Trophoblast cell (in vitro differentiated cells and primary cell): ENCODE measurements at regions not wholly inside any gene's neighbourhood (a gene's known extent, or its start where the extent isn't known, plus 50 kb on each side); places are given as distances from the start of the nearest gene placed in this dataset.

Source experiments
- DNase-seq, 2 donors: peaks; one replicate each; pipeline ENCODE4 v3.0.0-alpha.2; 2016
- H2AFZ ChIP-seq: 2 replicates; pipeline ENCODE4 v1.6.1; 2013; ENCODE audit warnings: low read length, moderate library complexity, mild to moderate bottlenecking; ENCODE audit not compliant: insufficient read depth, poor library complexity
- H2AK5ac ChIP-seq: 2 replicates; pipeline ENCODE4 v1.6.1; 2013; ENCODE audit warnings: mild to moderate bottlenecking, low read length
- H2BK120ac ChIP-seq: 2 replicates; pipeline ENCODE4 v1.6.1; 2013; ENCODE audit warnings: low read length, mild to moderate bottlenecking, moderate library complexity; ENCODE audit not compliant: insufficient read depth, poor library complexity
- H2BK12ac ChIP-seq: 2 replicates; pipeline ENCODE4 v1.6.1; 2013; ENCODE audit warnings: mild to moderate bottlenecking, low read length, moderate library complexity
- H2BK5ac ChIP-seq: 2 replicates; pipeline ENCODE4 v1.6.1; 2013; ENCODE audit warnings: low read length, low read depth, moderate library complexity, mild to moderate bottlenecking; ENCODE audit not compliant: poor library complexity
- H3K14ac ChIP-seq: 2 replicates; pipeline ENCODE4 v1.6.1; 2013; ENCODE audit warnings: mild to moderate bottlenecking, low read length
- H3K18ac ChIP-seq: 2 replicates; pipeline ENCODE4 v1.6.1; 2013; ENCODE audit warnings: mild to moderate bottlenecking, low read length
- H3K23ac ChIP-seq: 2 replicates; pipeline ENCODE4 v1.6.1; 2013; ENCODE audit warnings: low read length
- H3K27ac ChIP-seq: 2 replicates; pipeline ENCODE4 v1.5.1; 2013; ENCODE audit warnings: low read depth, mild to moderate bottlenecking, inconsistent platforms, low read length, moderate library complexity
- H3K27me3 ChIP-seq: 2 replicates; pipeline ENCODE4 v1.6.1; 2013; ENCODE audit warnings: inconsistent platforms, mild to moderate bottlenecking, low read length, moderate library complexity; ENCODE audit not compliant: insufficient read depth
- H3K36me3 ChIP-seq, 2 experiments: 1 replicate in 1 of 2; 2 replicates in 1 of 2; pipeline ENCODE4 v1.6.1; 2013; ENCODE audit warnings: low read length in 2 of 2, mild to moderate bottlenecking in 2 of 2, moderate library complexity in 1 of 2; ENCODE audit not compliant: insufficient read depth in 2 of 2, control insufficient read depth in 1 of 2
- H3K4ac ChIP-seq: 2 replicates; pipeline ENCODE4 v1.6.1; 2013; ENCODE audit warnings: low read depth, mild to moderate bottlenecking, low read length, moderate library complexity
- H3K4me1 ChIP-seq, 2 experiments: 1 replicate in 1 of 2; 2 replicates in 1 of 2; pipeline ENCODE4 v1.6.1; 2013; ENCODE audit warnings: low read length in 2 of 2, mild to moderate bottlenecking in 2 of 2, moderate library complexity in 1 of 2; ENCODE audit not compliant: insufficient read depth in 2 of 2, control insufficient read depth in 1 of 2
- H3K4me2 ChIP-seq: 2 replicates; pipeline ENCODE4 v1.6.1; 2013; ENCODE audit warnings: inconsistent platforms, mild to moderate bottlenecking, low read length, moderate library complexity
- H3K4me3 ChIP-seq: 2 replicates; pipeline ENCODE4 v1.5.1; 2013; ENCODE audit warnings: mild to moderate bottlenecking, low read depth, low read length, inconsistent platforms
- H3K79me1 ChIP-seq: one replicate; pipeline ENCODE4 v1.6.1; 2013; ENCODE audit warnings: low read length
- H3K79me2 ChIP-seq: 2 replicates; pipeline ENCODE4 v1.6.1; 2013; ENCODE audit warnings: low read length, mild to moderate bottlenecking; ENCODE audit not compliant: control insufficient read depth, insufficient read depth, poor library complexity
- H3K9ac ChIP-seq: 2 replicates; pipeline ENCODE4 v1.6.1; 2013; ENCODE audit warnings: mild to moderate bottlenecking, low read length
- H3K9me3 ChIP-seq: 2 replicates; pipeline ENCODE4 v1.6.1; 2013; ENCODE audit warnings: low read depth, mild to moderate bottlenecking, control low read depth, inconsistent platforms, low read length; ENCODE audit not compliant: insufficient read depth
- H4K12ac ChIP-seq: 2 replicates; pipeline ENCODE4 v1.6.1; 2013; ENCODE audit warnings: low read depth, mild to moderate bottlenecking, low read length, moderate library complexity
- H4K8ac ChIP-seq: 2 replicates; pipeline ENCODE4 v1.6.1; 2013; ENCODE audit warnings: low read depth, mild to moderate bottlenecking, low read length, moderate library complexity
- H4K91ac ChIP-seq: one replicate; pipeline ENCODE4 v1.6.1; 2013; ENCODE audit warnings: low read depth, mild to moderate bottlenecking, low read length, moderate library complexity
- WGBS: extraction: QIAGEN DNeasy Blood & Tissue Kit; methylation state at CpG from one replicate; pipeline ENCODE4 v1.1.7; 2013; ENCODE audit warnings: missing lambda C conversion rate; ENCODE audit not compliant: insufficient read length, insufficient coverage; ENCODE audit errors: extremely low coverage; 5-methylcytosine and 5-hydroxymethylcytosine counted together

- Histone ChIP-seq H3K9me3 (no peaks in the 10 kb centered on the region), H2AK5ac (no peak overlapping the region), H3K36me3 (no peaks in the 10 kb centered on the region), H3K18ac (no peak overlapping the region), H3K4me3 (no peak overlapping the region), H3K27ac (no peak overlapping the region), H3K4ac (no peak overlapping the region), H3K9ac (no peak overlapping the region), H2AFZ (no peak overlapping the region), H2BK12ac (no peak overlapping the region), H3K79me1 (no peaks in the 10 kb centered on the region), H2BK120ac (no peak overlapping the region), H4K91ac (no peak overlapping the region), H3K4me2 (no peak overlapping the region), H3K4me1 (no peaks in the 10 kb centered on the region), H4K8ac (no peak overlapping the region), H3K23ac (no peak overlapping the region), H4K12ac (no peak overlapping the region), H3K79me2 (no peaks in the 10 kb centered on the region), H2BK5ac (no peak overlapping the region), H3K14ac (no peak overlapping the region), H3K27me3 (no peaks in the 10 kb centered on the region)
- no peak for DNase-seq
Measured at GRCh38 chr12:87676731-87677130, 352.5 kb downstream of the C12orf50 start.

- Histone ChIP-seq H3K79me1 (no peaks in the 10 kb centered on the region), H3K14ac (no peak overlapping the region), H3K4ac (no peak overlapping the region), H3K23ac (no peak overlapping the region), H4K12ac (no peak overlapping the region), H3K9me3 (no peaks in the 10 kb centered on the region), H3K27me3 (no peaks in the 10 kb centered on the region), H3K4me3 (no peak overlapping the region), H2AK5ac (no peak overlapping the region), H3K4me2 (no peak overlapping the region), H3K4me1 (no peaks in the 10 kb centered on the region), H4K8ac (no peak overlapping the region), H3K18ac (no peak overlapping the region), H2BK5ac (no peak overlapping the region), H4K91ac (no peak overlapping the region), H2AFZ (no peak overlapping the region), H3K9ac (no peak overlapping the region), H3K27ac (no peak overlapping the region), H3K36me3 (no peaks in the 10 kb centered on the region), H3K79me2 (no peaks in the 10 kb centered on the region), H2BK12ac (no peak overlapping the region), H2BK120ac (no peak overlapping the region)
- no peak for DNase-seq
- no CpG with 5 or more reads among the region's 4 CpGs for WGBS
Measured at GRCh38 chr12:87671757-87672156, 357.4 kb downstream of the C12orf50 start.

GRCh38 chr12:87670448-87670847, 358.8 kb downstream of the C12orf50 start:
- Histone ChIP-seq H2AK5ac (no peak overlapping the region), H2BK5ac (no peak overlapping the region), H4K91ac (no peak overlapping the region), H3K23ac (no peak overlapping the region), H4K8ac (no peak overlapping the region), H3K4me2 (no peak overlapping the region), H3K9ac (no peak overlapping the region), H2BK12ac (no peak overlapping the region), H3K9me3 (no peaks in the 10 kb centered on the region), H3K4me1 (no peaks in the 10 kb centered on the region), H3K36me3 (no peaks in the 10 kb centered on the region), H3K27ac (no peak overlapping the region), H3K14ac (no peak overlapping the region), H3K27me3 (no peaks in the 10 kb centered on the region), H2BK120ac (no peak overlapping the region), H2AFZ (no peak overlapping the region), H3K4ac (no peak overlapping the region), H3K18ac (no peak overlapping the region), H4K12ac (no peak overlapping the region), H3K79me1 (no peaks in the 10 kb centered on the region), H3K4me3 (no peak overlapping the region), H3K79me2 (no peaks in the 10 kb centered on the region)
- WGBS = no CpG with 5 or more reads among the region's 7 CpGs
- no peak for DNase-seq

- Histone ChIP-seq H3K23ac (no peak overlapping the region), H3K18ac (no peak overlapping the region), H2BK5ac (no peak overlapping the region), H3K79me2 (no peaks in the 10 kb centered on the region), H3K27ac (no peak overlapping the region), H2AK5ac (no peak overlapping the region), H3K27me3 (no peaks in the 10 kb centered on the region), H3K4me2 (no peak overlapping the region), H3K4me3 (no peak overlapping the region), H3K4me1 (no peaks in the 10 kb centered on the region), H2AFZ (no peak overlapping the region), H4K8ac (no peak overlapping the region), H4K91ac (no peak overlapping the region), H3K9me3 (no peaks in the 10 kb centered on the region), H3K9ac (no peak overlapping the region), H2BK12ac (no peak overlapping the region), H3K36me3 (no peaks in the 10 kb centered on the region), H3K4ac (no peak overlapping the region), H3K79me1 (no peaks in the 10 kb centered on the region), H4K12ac (no peak overlapping the region), H2BK120ac (no peak overlapping the region), H3K14ac (no peak overlapping the region)
- no CpG with 5 or more reads among the region's 2 CpGs for WGBS
- peak in 1 of 2 donors; percentile 33 for DNase-seq
Measured at GRCh38 chr12:87667378-87667777, 361.8 kb downstream of the C12orf50 start.
